MCF 10A (cell line): ENCODE measurements at regions not wholly inside any gene's neighbourhood (a gene's known extent, or its start where the extent isn't known, plus 50 kb on each side); places are given as distances from the start of the nearest gene placed in this dataset.
"Not testable (repeated sequence)": the region's sequence is repeated elsewhere in the genome, so short reads cannot be mapped to it uniquely, and the experiment has no call there.

Experiments used
- BruUV-seq: library from RNA; stranded (reverse); fragments of 400-500 nt; replicated peaks from 2 replicates; lab custom pipeline; 2021; lab: Mats Ljungman, UMichigan
- CTCF ChIA-PET: fragments of 300-600 bp; sonication (Branson Sonifier 250); formaldehyde crosslinking; extraction: SDS; loops from one replicate; lab custom pipeline; 2021; ENCODE audit warnings: antibody characterized with exemption, inconsistent platforms; lab: Yijun Ruan, JAX
- POLR2A ChIA-PET: fragments of 300-600, 350-650 bp; sonication (Branson Sonifier 250); formaldehyde crosslinking; extraction: SDS; loops from one replicate; lab custom pipeline; 2020; ENCODE audit warnings: antibody characterized with exemption, inconsistent platforms; lab: Yijun Ruan, JAX
- DNase-seq: peaks from one replicate; pipeline ENCODE4 v3.0.0-alpha.2; 2018; ENCODE audit not compliant: unreplicated experiment
- H3K27ac Mint-ChIP-seq: one replicate; pipeline ENCODE4 v1.8.0; 2022; ENCODE audit warnings: mild to moderate bottlenecking, low read depth, mixed read lengths; ENCODE audit not compliant: unreplicated experiment
- H3K27me3 Mint-ChIP-seq: one replicate; pipeline ENCODE4 v1.8.0; 2022; ENCODE audit warnings: mixed read lengths; ENCODE audit not compliant: insufficient read depth, unreplicated experiment
- H3K36me3 Mint-ChIP-seq: one replicate; pipeline ENCODE4 v1.8.0; 2022; ENCODE audit warnings: mild to moderate bottlenecking, moderate library complexity, mixed read lengths; ENCODE audit not compliant: insufficient read depth, unreplicated experiment
- H3K4me1 Mint-ChIP-seq: one replicate; pipeline ENCODE4 v1.8.0; 2022; ENCODE audit warnings: mixed read lengths; ENCODE audit not compliant: insufficient read depth, unreplicated experiment
- H3K4me3 Mint-ChIP-seq: one replicate; pipeline ENCODE4 v1.8.0; 2022; ENCODE audit warnings: mild to moderate bottlenecking, moderate library complexity, mixed read lengths; ENCODE audit not compliant: unreplicated experiment
- H3K9me3 Mint-ChIP-seq: one replicate; pipeline ENCODE4 v1.8.0; 2022; ENCODE audit warnings: mixed read lengths; ENCODE audit not compliant: unreplicated experiment
- intact Hi-C: fragments of 100-400 bp; cut with micrococcal nuclease; formaldehyde crosslinking; loops from 2 replicates; pipeline ENCODE4 v1.14.1; 2022

DNA sequence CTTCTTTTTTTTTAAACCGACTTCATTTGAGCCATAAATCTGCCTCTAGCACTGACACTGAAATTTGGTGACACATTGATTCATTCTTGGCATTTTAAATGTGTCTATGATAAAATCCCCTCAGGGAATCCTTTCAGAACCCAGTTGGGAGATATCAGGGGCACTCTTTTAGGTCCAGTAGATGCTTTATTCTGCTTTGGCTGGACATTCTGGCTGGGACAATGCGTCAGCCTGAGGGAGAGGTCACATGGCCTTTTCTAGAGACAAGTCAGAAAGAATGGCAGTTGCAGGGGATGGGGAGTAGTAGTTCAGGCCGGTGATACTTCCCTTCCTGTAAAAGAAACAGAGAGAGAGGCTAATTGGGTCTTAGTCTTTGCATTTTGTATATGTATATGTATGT is 63.1 kb downstream of the TRIM43 start:
- DNase-seq, H3K4me1 Mint-ChIP-seq, BruUV-seq, H3K36me3 Mint-ChIP-seq, H3K4me3 Mint-ChIP-seq, CTCF ChIA-PET, POLR2A ChIA-PET, intact Hi-C loops, H3K27ac Mint-ChIP-seq, H3K9me3 Mint-ChIP-seq: not testable (repeated sequence)
- peaks cover 17% of the 10 kb centered on the region for H3K27me3 Mint-ChIP-seq

DNA sequence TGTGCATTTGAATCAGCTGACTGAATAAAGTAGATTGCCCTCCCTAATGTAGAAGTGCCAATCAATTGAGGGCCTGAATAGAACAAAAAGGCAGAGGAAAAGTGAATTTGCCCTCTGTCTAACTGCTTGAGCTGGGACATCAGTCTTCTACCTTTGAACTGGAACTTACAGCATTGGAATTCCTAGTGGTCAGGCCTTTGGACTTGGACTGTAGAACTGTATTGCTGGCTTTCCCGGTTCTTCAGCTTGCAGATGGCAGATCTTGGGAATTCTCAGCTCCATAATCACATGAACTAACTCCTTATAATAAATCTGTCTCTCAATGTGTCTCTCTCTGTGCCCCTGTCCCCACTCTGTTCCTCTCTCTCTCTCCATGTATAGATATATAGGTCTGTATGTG is 64.8 kb downstream of the TRIM43 start:
- H3K4me1 Mint-ChIP-seq, H3K36me3 Mint-ChIP-seq, POLR2A ChIA-PET, DNase-seq, H3K4me3 Mint-ChIP-seq, H3K27ac Mint-ChIP-seq, H3K9me3 Mint-ChIP-seq, CTCF ChIA-PET, BruUV-seq, intact Hi-C loops: not testable (repeated sequence)
- H3K27me3 Mint-ChIP-seq: peaks cover 13% of the 10 kb centered on the region

DNA sequence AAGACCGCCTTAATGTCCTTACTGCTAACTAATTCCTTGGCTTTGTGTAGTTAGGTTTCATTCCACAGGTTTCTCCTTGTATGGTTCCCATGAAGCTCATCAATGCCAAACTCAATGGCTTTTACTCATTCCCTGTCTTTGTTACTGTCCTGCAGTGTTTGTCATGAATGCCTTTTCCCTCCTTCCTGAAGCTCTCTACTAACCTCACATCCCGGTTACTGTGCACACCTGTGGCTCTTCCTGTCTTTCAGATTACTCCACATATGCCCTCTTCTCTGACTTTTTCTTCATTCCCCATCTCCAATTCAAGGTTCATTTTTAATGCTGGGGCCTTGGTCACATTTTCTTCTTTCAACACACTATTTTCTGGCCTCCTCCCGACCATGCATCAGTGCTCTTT is 66.1 kb downstream of the TRIM43 start:
- intact Hi-C loops, BruUV-seq, H3K27me3 Mint-ChIP-seq, POLR2A ChIA-PET, DNase-seq, H3K9me3 Mint-ChIP-seq, H3K4me1 Mint-ChIP-seq, H3K27ac Mint-ChIP-seq, H3K4me3 Mint-ChIP-seq, H3K36me3 Mint-ChIP-seq: not testable (repeated sequence)
- CTCF ChIA-PET: interaction anchor here (0.6 kb wide), 1 partner anchor 494 kb away, joined by 3 read pairs; no protein-coding TSS in a partner anchor

- H3K9me3 Mint-ChIP-seq, DNase-seq, BruUV-seq, H3K36me3 Mint-ChIP-seq, H3K4me3 Mint-ChIP-seq, H3K27ac Mint-ChIP-seq, H3K27me3 Mint-ChIP-seq, intact Hi-C loops, H3K4me1 Mint-ChIP-seq, POLR2A ChIA-PET: not testable (repeated sequence)
- CTCF ChIA-PET: interaction anchor here (1.1 kb wide), 1 partner anchor 68 kb away, joined by 4 read pairs; no protein-coding TSS in a partner anchor
Measured at GRCh38 chr2:95660766-95661562, 69.2 kb downstream of the TRIM43 start.

DNA sequence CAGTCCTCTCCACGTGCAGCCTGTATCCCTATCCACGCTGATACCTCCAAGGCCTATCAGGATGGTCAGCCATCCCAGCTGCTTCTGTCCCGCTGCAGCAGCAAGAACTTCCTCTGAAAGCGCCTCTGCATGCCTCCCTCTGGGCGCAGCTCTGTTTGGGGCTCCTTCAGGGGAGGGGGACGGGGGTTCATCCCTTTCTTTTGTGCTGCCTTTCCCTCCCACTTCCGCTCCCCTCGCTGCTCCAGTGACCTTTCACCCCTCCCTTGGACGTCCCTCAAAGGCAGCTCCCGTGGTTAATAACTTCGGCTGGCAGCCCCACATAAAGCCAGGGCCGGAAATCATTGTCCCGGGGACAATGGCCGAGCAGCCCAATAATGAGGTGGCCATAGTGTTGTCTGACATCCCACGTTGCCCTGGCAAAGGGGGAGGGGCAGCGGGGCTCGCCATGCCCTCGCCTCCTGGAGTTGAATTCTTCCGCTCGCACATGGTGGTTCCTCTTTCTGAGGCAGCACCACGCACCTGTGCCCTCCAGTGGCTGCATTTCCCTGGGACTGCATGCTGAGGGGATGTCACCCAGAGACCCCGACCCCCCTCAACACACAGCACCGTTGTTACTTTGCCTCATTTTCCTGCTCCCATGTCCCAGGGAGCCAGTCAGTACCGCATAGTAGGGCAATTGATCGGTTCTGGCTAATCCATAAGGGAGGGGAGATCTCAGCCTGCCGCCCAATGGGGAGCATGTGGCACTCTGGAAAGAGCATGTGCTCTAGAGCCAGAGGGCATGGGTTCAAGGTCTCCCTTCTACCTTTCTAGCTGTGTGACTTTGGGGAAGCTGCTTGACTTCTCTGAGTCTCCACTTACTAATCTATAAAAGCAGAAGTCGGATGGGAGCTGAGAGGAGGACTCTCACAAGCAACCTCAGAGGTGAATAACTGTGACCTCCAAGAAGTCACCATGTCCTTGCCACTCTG is 72.0 kb downstream of the TRIM43 start:
- H3K4me3 Mint-ChIP-seq, CTCF ChIA-PET, H3K9me3 Mint-ChIP-seq, H3K4me1 Mint-ChIP-seq, DNase-seq, H3K36me3 Mint-ChIP-seq, intact Hi-C loops, BruUV-seq, H3K27ac Mint-ChIP-seq, POLR2A ChIA-PET: not testable (repeated sequence)
- H3K27me3 Mint-ChIP-seq: peaks cover 28% of the 10 kb centered on the region

GRCh38 chr2:95666636-95667035 is 74.8 kb downstream of the TRIM43 start:
- H3K4me1 Mint-ChIP-seq, CTCF ChIA-PET: not testable (repeated sequence)

More at GRCh38 chr2:95666636-95667035, 74.8 kb downstream of the TRIM43 start:
- H3K4me3 Mint-ChIP-seq, intact Hi-C loops, POLR2A ChIA-PET, H3K27ac Mint-ChIP-seq, H3K9me3 Mint-ChIP-seq, H3K36me3 Mint-ChIP-seq, BruUV-seq, DNase-seq: not testable (repeated sequence)
- H3K27me3 Mint-ChIP-seq: peaks cover 49% of the 10 kb centered on the region
